Suprapubic skin (tissue), 4 donors: ENCODE measurements at regions not wholly inside any gene's neighbourhood (a gene's known extent, or its start where the extent isn't known, plus 50 kb on each side); places are given as distances from the start of the nearest gene placed in this dataset.

Experiments
- DNase-seq, 2 donors: peaks; one replicate each; pipeline ENCODE4 v3.0.0-alpha.2; 2019; ENCODE audit warnings: low spot score in 2 of 2
- H3K27ac ChIP-seq: fragments of 200-600 bp; sonication (generic); one replicate; pipeline ENCODE4 v1.5.1; 2019
- H3K27me3 ChIP-seq: fragments of 200-600 bp; sonication (generic); one replicate; pipeline ENCODE4 v1.5.1; 2019
- H3K36me3 ChIP-seq: fragments of 200-600 bp; sonication (generic); one replicate; pipeline ENCODE4 v1.5.1; 2019
- H3K4me1 ChIP-seq: fragments of 200-600 bp; sonication (generic); one replicate; pipeline ENCODE4 v1.5.1; 2019
- H3K4me3 ChIP-seq: fragments of 200-600 bp; sonication (generic); one replicate; pipeline ENCODE4 v1.5.1; 2019; ENCODE audit warnings: mild to moderate bottlenecking
- H3K9me3 ChIP-seq: fragments of 200-600 bp; sonication (generic); one replicate; pipeline ENCODE4 v1.5.1; 2019
- CTCF ChIP-seq, 2 donors: fragments of 200-600 bp in 1 of 2; fragments of 450-650 bp in 1 of 2; sonication (generic) in 1 of 2; IDR thresholded peaks; one replicate each; pipeline ENCODE4 v1.5.1; 2016 to 2019; ENCODE audit warnings: antibody characterized with exemption in 2 of 2, mild to moderate bottlenecking in 1 of 2, moderate library complexity in 1 of 2
- EP300 ChIP-seq: sonication (generic); formaldehyde crosslinking; IDR thresholded peaks from one replicate; pipeline ENCODE4 v1.6.1; 2017; ENCODE audit warnings: antibody characterized with exemption
- POLR2A ChIP-seq, 2 donors: fragments of 450-650 bp; IDR thresholded peaks; one replicate each; pipeline ENCODE4 v1.6.1; 2017; ENCODE audit warnings: antibody characterized with exemption in 2 of 2, mild to moderate bottlenecking in 2 of 2, moderate library complexity in 2 of 2
- POLR2AphosphoS5 ChIP-seq, 3 donors: sonication (generic); formaldehyde crosslinking; IDR thresholded peaks; one replicate each; pipeline ENCODE4 v1.6.1; 2017; ENCODE audit warnings: antibody characterized with exemption in 3 of 3
- WGBS: methylation state at CpG from one replicate; pipeline ENCODE4 v1.1.5; 2018; 5-methylcytosine and 5-hydroxymethylcytosine counted together

GRCh38 chr4:28351102-28351501, 1490.5 kb downstream of the STIM2 start:
- H3K4me1 ChIP-seq, result no peaks in the 10 kb centered on the region
- whole genome bisulfite sequencing, result 0% methylated on average over 1 of the region's 1 CpG
- H3K9me3 ChIP-seq, result peaks cover 4% of the 10 kb centered on the region
- TF ChIP-seq CTCF (IDR thresholded peaks at IDR 0.05) (no peak), EP300 (no peak), POLR2A (IDR thresholded peaks at IDR 0.05) (no peak), POLR2AphosphoS5 (IDR thresholded peaks at IDR 0.05) (no peak)
- H3K4me3 ChIP-seq, result no peak overlapping the region
- H3K27ac ChIP-seq, result no peak overlapping the region
- H3K36me3 ChIP-seq, result no peaks in the 10 kb centered on the region
- DNase-seq, result no peak
- no peaks in the 10 kb centered on the region for H3K27me3 ChIP-seq

GRCh38 chr4:28351826-28352225, 1491.2 kb downstream of the STIM2 start:
- H3K36me3 ChIP-seq, result no peaks in the 10 kb centered on the region
- no peak for DNase-seq
- no peaks in the 10 kb centered on the region for H3K4me1 ChIP-seq
- TF ChIP-seq POLR2A (IDR thresholded peaks at IDR 0.05), result no peak
- no peak for TF ChIP-seq EP300
- TF ChIP-seq POLR2AphosphoS5 (IDR thresholded peaks at IDR 0.05), result no peak
- no peak for TF ChIP-seq CTCF (IDR thresholded peaks at IDR 0.05)
- no peak overlapping the region for H3K4me3 ChIP-seq
- peaks cover 4% of the 10 kb centered on the region for H3K9me3 ChIP-seq
- H3K27me3 ChIP-seq, result no peaks in the 10 kb centered on the region
- 72% methylated on average over 4 of the region's 4 CpGs for WGBS
- H3K27ac ChIP-seq, result no peak overlapping the region

GRCh38 chr4:28354880-28355656, 1494.4 kb downstream of the STIM2 start:
- TF ChIP-seq POLR2A (IDR thresholded peaks at IDR 0.05) (no peak), EP300 (no peak), CTCF (IDR thresholded peaks at IDR 0.05) (no peak), POLR2AphosphoS5 (IDR thresholded peaks at IDR 0.05) (no peak)
- no peak for DNase-seq
- no peak overlapping the region for H3K4me3 ChIP-seq
- no peaks in the 10 kb centered on the region for H3K4me1 ChIP-seq
- H3K27ac ChIP-seq, result no peak overlapping the region
- H3K9me3 ChIP-seq, result peaks cover 4% of the 10 kb centered on the region
- H3K27me3 ChIP-seq, result no peaks in the 10 kb centered on the region
- 42% methylated on average over 1 of the region's 1 CpG for WGBS
- H3K36me3 ChIP-seq, result no peaks in the 10 kb centered on the region

- no peaks in the 10 kb centered on the region for H3K27me3 ChIP-seq
- TF ChIP-seq CTCF (IDR thresholded peaks at IDR 0.05), result no peak
- TF ChIP-seq POLR2A (IDR thresholded peaks at IDR 0.05), result no peak
- no peak for TF ChIP-seq EP300
- TF ChIP-seq POLR2AphosphoS5 (IDR thresholded peaks at IDR 0.05), result no peak
Observed at GRCh38 chr4:28357990-28358389, 1497.3 kb downstream of the STIM2 start.

GRCh38 chr4:28358606-28359005, 1498.0 kb downstream of the STIM2 start:
- no peaks in the 10 kb centered on the region for H3K36me3 ChIP-seq
- 34% methylated on average over 2 of the region's 2 CpGs for WGBS
- DNase-seq, result no peak
- no peaks in the 10 kb centered on the region for H3K9me3 ChIP-seq
- H3K27ac ChIP-seq, result no peak overlapping the region
- no peaks in the 10 kb centered on the region for H3K4me1 ChIP-seq
- TF ChIP-seq POLR2AphosphoS5 (IDR thresholded peaks at IDR 0.05), result no peak
- no peak for TF ChIP-seq CTCF (IDR thresholded peaks at IDR 0.05)
- TF ChIP-seq POLR2A (IDR thresholded peaks at IDR 0.05), result no peak
- TF ChIP-seq EP300, result no peak
- H3K27me3 ChIP-seq, result no peaks in the 10 kb centered on the region
- H3K4me3 ChIP-seq, result no peak overlapping the region

More at GRCh38 chr4:28357990-28358389, 1497.3 kb downstream of the STIM2 start:
- no peak overlapping the region for H3K27ac ChIP-seq
- no peaks in the 10 kb centered on the region for H3K36me3 ChIP-seq
- no peak overlapping the region for H3K4me3 ChIP-seq
- H3K4me1 ChIP-seq, result no peaks in the 10 kb centered on the region
- WGBS, result 69% methylated on average over 4 of the region's 4 CpGs
- no peaks in the 10 kb centered on the region for H3K9me3 ChIP-seq
- DNase-seq, result no peak
